Vagina (tissue), 2 donors: ENCODE measurements at regions not wholly inside any gene's neighbourhood (a gene's known extent, or its start where the extent isn't known, plus 50 kb on each side); places are given as distances from the start of the nearest gene placed in this dataset.

Experiments
- DNase-seq, 2 donors: peaks; one replicate each; pipeline ENCODE4 v3.0.0-alpha.2; 2017; ENCODE audit errors: extremely low spot score in 2 of 2
- H3K27ac ChIP-seq: fragments of 200-600 bp; sonication (generic); one replicate; pipeline ENCODE4 v1.5.1; 2019
- H3K27me3 ChIP-seq: fragments of 200-600 bp; sonication (generic); one replicate; pipeline ENCODE4 v1.5.1; 2019
- H3K36me3 ChIP-seq, 2 donors: fragments of 200-600 bp; sonication (generic); one replicate each; pipeline ENCODE4 v1.5.1; 2017 to 2019
- H3K4me1 ChIP-seq: fragments of 200-600 bp; sonication (generic); one replicate; pipeline ENCODE4 v1.5.1; 2019
- H3K4me3 ChIP-seq, 2 donors: fragments of 200-600 bp; sonication (generic); 1 replicate in 1 of 2; 2 replicates in 1 of 2; pipeline ENCODE4 v1.5.1; 2016 to 2019
- H3K9me3 ChIP-seq: fragments of 200-600 bp; sonication (generic); one replicate; pipeline ENCODE4 v1.5.1; 2019
- POLR2A ChIP-seq, 2 donors: fragments of 450-650 bp; IDR thresholded peaks; one replicate each; pipeline ENCODE4 v1.6.1; 2017; ENCODE audit warnings: antibody characterized with exemption in 2 of 2, mild to moderate bottlenecking in 2 of 2, moderate library complexity in 2 of 2
- POLR2AphosphoS5 ChIP-seq, 2 donors: sonication (generic); formaldehyde crosslinking; IDR thresholded peaks; one replicate each; pipeline ENCODE4 v1.9.0; 2017; ENCODE audit warnings: antibody characterized with exemption in 2 of 2, mild to moderate bottlenecking in 2 of 2, low read depth in 1 of 2; ENCODE audit not compliant: insufficient read depth in 1 of 2
- intact Hi-C: fragments of 100-400 bp; cut with DNase I; formaldehyde crosslinking; loops from one replicate; pipeline ENCODE4 v1.15.1; 2023
- TF ChIP-seq, protein P1 (sequence below), 3 experiments: fragments of 450-650 bp in 2 of 3; fragments of 200-600 bp in 1 of 3; sonication (generic) in 1 of 3; IDR thresholded peaks; one replicate each; pipeline ENCODE4 v1.5.1; 2017 to 2019; ENCODE audit warnings: antibody characterized with exemption in 3 of 3, mild to moderate bottlenecking in 2 of 3, moderate library complexity in 2 of 3

- Histone ChIP-seq H3K4me3 (no peak overlapping the region), H3K4me1 (no peaks in the 10 kb centered on the region), H3K9me3 (no peaks in the 10 kb centered on the region), H3K27me3 (no peaks in the 10 kb centered on the region), H3K27ac (no peak overlapping the region), H3K36me3 (no peaks in the 10 kb centered on the region)
- intact Hi-C loops = no loop called here
- TF ChIP-seq POLR2AphosphoS5 (IDR thresholded peaks at IDR 0.05; ENCODE audit: insufficient read depth in 1 of 2, low read depth in 1 of 2) (no peak), POLR2A (IDR thresholded peaks at IDR 0.05) (no peak)
- TF ChIP-seq, protein P1, sequence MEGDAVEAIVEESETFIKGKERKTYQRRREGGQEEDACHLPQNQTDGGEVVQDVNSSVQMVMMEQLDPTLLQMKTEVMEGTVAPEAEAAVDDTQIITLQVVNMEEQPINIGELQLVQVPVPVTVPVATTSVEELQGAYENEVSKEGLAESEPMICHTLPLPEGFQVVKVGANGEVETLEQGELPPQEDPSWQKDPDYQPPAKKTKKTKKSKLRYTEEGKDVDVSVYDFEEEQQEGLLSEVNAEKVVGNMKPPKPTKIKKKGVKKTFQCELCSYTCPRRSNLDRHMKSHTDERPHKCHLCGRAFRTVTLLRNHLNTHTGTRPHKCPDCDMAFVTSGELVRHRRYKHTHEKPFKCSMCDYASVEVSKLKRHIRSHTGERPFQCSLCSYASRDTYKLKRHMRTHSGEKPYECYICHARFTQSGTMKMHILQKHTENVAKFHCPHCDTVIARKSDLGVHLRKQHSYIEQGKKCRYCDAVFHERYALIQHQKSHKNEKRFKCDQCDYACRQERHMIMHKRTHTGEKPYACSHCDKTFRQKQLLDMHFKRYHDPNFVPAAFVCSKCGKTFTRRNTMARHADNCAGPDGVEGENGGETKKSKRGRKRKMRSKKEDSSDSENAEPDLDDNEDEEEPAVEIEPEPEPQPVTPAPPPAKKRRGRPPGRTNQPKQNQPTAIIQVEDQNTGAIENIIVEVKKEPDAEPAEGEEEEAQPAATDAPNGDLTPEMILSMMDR (IDR thresholded peaks at IDR 0.05) = no peak
- DNase-seq = no peak
Observed at GRCh38 chr1:222140206-222140605, 398.3 kb upstream of the DUSP10 start.

- Histone ChIP-seq H3K27me3 (no peaks in the 10 kb centered on the region), H3K27ac (no peak overlapping the region), H3K36me3 (no peaks in the 10 kb centered on the region), H3K9me3 (no peaks in the 10 kb centered on the region), H3K4me3 (no peak overlapping the region), H3K4me1 (no peaks in the 10 kb centered on the region)
- intact Hi-C loops = no loop called here
- no peak for TF ChIP-seq POLR2AphosphoS5 (IDR thresholded peaks at IDR 0.05; ENCODE audit: insufficient read depth in 1 of 2, low read depth in 1 of 2)
- no peak for DNase-seq
Observed at GRCh38 chr1:222138095-222138494, 396.2 kb upstream of the DUSP10 start.

DNA sequence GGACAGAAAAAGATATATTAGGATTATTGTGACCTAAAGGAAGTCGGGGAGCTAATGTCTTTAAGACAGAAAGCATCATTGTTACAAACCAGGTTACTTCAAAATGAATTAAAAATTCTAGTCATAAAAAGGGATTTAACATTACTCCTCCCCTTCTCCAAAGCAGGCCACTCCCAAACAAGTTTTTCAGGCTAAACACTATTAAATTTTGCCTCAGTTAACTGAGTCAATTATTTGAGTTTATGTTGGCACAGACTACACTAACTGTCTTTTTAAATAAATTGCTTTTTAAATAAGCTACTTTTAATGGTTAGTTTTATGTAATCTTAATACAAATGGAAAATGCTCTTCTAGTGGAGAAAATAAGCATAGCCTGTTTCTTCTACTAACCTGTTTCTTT is 395.0 kb upstream of the DUSP10 start:
- Histone ChIP-seq H3K9me3 (no peaks in the 10 kb centered on the region), H3K4me3 (no peak overlapping the region), H3K27ac (no peak overlapping the region), H3K4me1 (no peaks in the 10 kb centered on the region), H3K36me3 (no peaks in the 10 kb centered on the region), H3K27me3 (no peaks in the 10 kb centered on the region)
- DNase-seq = no peak
- intact Hi-C loops = no loop called here
- TF ChIP-seq, protein P1 (IDR thresholded peaks at IDR 0.05) = no peak
- peak in 1 of 2 donors; percentile 24 for TF ChIP-seq POLR2AphosphoS5 (IDR thresholded peaks at IDR 0.05; ENCODE audit: insufficient read depth in 1 of 2, low read depth in 1 of 2)

GRCh38 chr1:222129041-222129440 is 387.2 kb upstream of the DUSP10 start:
- TF ChIP-seq, protein P1 (IDR thresholded peaks at IDR 0.05) = no peak
- TF ChIP-seq POLR2A (IDR thresholded peaks at IDR 0.05) = no peak
- Histone ChIP-seq H3K36me3 (no peaks in the 10 kb centered on the region), H3K27ac (no peak overlapping the region), H3K4me1 (no peaks in the 10 kb centered on the region), H3K27me3 (no peaks in the 10 kb centered on the region), H3K4me3 (no peak overlapping the region), H3K9me3 (no peaks in the 10 kb centered on the region)
- no peak for DNase-seq
- intact Hi-C loops = no loop called here

- H3K4me3 ChIP-seq = no peak overlapping the region
- no peak for DNase-seq
- TF ChIP-seq, protein P1 (IDR thresholded peaks at IDR 0.05) = no peak
- TF ChIP-seq POLR2A (IDR thresholded peaks at IDR 0.05) = no peak
- no peak for TF ChIP-seq POLR2AphosphoS5 (IDR thresholded peaks at IDR 0.05; ENCODE audit: insufficient read depth in 1 of 2, low read depth in 1 of 2)
- H3K4me1 ChIP-seq = no peaks in the 10 kb centered on the region
- no peaks in the 10 kb centered on the region for H3K27me3 ChIP-seq
- intact Hi-C loops = no loop called here
- no peak overlapping the region for H3K27ac ChIP-seq
- no peaks in the 10 kb centered on the region for H3K36me3 ChIP-seq
- no peaks in the 10 kb centered on the region for H3K9me3 ChIP-seq
Observed at GRCh38 chr1:222127526-222128152, 385.8 kb upstream of the DUSP10 start.
